HG02759 (cell line): ENCODE measurements at regions not wholly inside any gene's neighbourhood (a gene's known extent, or its start where the extent isn't known, plus 50 kb on each side); places are given as distances from the start of the nearest gene placed in this dataset.

Source experiments
- ATAC-seq: cut with Tn5 transposase; IDR thresholded peaks from one replicate; pipeline ENCODE4 v1.9.1; 2021; ENCODE audit warnings: mild to moderate bottlenecking, moderate library complexity; ENCODE audit not compliant: unreplicated experiment

DNA sequence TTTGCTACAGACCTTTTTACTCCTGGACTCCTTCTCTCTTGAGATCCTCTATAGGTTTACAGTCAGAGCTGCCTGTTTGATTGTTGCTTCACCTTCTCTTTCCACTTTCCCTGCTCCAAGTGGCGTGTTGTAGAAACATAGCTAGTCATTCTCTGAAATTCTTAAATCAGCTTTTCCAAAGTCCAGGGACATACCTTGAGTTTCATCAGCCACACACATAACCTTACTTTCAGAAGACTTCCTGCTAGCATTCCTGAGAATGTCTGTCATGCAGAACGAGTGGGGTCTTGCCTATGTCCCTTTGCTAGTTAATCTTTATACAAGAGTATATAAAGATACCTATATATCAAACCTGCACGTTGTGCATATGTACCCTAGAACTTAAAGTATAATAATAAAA lies 230.3 kb upstream of the ZNF462 start:
- ATAC-seq = no peak

DNA sequence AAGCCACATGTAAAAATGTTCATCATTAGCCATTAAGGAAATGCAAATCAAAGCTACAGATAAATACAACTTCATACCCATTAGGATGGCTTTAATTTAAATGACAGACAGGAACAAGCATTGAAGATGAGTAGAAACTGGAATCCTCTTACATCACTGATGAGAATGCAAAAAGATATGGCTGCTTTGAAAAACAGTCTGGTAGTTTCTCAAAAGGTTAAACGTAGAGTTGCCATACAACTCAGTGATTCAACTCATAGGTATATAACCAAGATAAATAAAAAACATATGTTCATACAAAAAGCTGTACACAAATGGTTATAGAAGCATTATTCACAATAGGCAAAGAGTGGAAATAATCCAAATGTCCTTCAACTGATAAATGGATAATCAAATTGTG lies 228.8 kb upstream of the ZNF462 start:
- ATAC-seq = no peak

- no peak for ATAC-seq
Measured at GRCh38 chr9:106634641-106635040, 228.3 kb upstream of the ZNF462 start.

- ATAC-seq = no peak
Measured at GRCh38 chr9:106637486-106637885, 225.5 kb upstream of the ZNF462 start.

GRCh38 chr9:106639873-106640568 lies 222.9 kb upstream of the ZNF462 start:
- no peak for ATAC-seq

DNA sequence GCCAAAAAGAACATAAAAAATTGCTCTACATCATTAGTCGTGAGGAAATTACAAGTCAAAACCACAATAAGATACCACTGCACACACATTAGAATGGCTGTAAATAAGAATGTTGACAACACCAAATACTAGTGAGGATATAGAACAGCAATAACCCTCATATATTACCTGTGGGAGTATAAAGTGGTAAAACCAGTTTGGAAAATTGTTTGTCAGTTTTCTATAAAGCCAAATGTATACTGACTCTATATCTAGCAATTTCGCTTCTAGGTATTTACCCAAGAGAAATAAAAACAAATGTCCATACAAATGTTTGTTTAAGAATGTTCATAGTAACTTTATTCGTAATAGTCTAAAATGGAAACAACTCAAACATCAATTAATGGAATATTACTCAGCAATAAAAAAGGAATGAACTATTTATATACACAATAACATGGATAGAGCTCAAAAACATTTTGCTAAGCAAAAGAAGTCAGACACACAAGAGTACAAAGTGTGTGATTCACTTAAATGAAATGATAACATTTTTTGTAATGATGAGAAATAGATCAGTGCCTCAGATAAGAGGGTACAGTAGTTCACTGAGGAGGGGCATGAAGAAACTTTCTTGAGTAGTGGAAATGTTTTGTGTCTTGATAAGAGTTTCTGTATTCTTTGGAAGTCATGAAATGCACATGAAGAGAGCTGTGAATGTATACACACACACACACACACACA lies 219.6 kb upstream of the ZNF462 start:
- no peak for ATAC-seq

DNA sequence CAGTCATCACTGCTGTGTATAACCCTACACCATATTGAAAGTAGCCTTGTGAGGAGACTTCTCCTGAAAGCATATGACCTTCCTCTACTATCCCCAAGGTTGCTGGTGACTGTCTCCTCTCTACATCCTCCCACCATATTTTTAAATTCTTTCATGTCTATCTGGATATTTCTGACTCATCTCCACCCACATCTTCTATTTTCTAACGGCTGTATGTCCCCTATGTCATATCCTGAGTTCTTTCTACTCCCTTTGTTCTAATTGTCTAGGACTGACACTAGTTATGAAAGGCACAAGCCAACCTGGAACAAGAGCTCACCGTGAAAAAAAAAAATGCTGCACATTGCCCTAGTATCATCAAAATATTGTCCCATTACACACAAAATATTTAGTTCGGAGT lies 218.3 kb upstream of the ZNF462 start:
- no peak for ATAC-seq

DNA sequence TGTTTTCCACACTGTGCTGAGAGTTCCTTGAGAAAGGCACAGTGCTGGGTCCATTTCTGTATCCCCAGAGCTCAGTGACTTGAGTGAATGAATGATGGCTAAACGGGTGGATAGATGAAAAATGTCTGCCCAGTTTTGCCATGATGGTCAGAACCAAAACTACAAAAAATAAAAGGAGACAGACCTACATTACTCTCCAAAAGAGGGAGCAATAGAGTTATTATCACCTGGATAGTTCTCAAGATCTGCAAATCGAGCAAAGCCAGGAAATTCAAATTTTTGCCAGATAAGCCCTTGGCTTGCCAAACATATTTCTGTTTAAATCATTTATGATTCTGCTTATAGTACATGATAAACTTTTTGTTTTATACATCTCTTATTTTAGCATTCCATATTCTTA lies 214.2 kb upstream of the ZNF462 start:
- ATAC-seq = no peak

- no peak for ATAC-seq
Measured at GRCh38 chr9:106649664-106650063, 213.3 kb upstream of the ZNF462 start.

DNA sequence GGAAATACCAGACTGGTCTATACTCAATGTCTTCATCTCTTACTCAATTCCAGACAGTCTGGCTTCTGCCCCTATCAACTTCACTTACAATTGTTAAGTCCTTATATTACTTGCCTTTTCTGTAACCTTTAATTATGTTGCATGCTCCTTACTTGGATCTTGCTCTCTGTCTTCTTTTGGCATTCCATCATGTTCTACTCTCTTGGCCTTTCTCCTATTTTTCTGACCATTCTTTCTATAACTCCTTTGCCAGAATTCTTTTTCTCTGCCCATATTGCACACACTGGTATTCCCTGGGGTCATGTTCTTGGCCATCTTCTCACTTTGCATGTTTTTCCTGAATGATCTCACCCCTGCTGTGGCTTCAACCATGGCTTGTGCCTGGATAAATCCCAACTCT lies 209.8 kb upstream of the ZNF462 start:
- no peak for ATAC-seq

DNA sequence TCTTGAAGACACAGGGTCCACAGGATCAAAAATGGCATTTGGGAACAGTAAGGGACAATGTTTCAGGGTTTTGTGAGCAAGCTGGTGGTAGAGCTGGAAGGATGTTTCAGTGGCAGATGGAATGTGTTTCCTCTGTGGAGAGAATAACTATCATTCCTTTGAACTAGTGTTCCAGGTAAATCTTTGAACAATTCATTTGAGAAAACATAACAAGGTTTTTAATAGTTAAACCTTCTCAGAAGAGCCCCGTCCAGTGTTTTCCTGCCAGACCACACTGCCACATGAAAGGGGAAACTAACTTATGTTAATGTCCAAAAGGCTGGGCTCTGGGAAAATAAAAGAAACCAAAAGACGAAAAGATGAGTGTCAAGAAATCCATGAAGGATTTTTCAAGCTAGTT lies 207.0 kb upstream of the ZNF462 start:
- ATAC-seq = no peak

- no peak for ATAC-seq
Measured at GRCh38 chr9:106657926-106658325, 205.0 kb upstream of the ZNF462 start.

GRCh38 chr9:106668534-106668933 lies 194.4 kb upstream of the ZNF462 start:
- ATAC-seq = no peak

- ATAC-seq = no peak
Measured at GRCh38 chr9:106669835-106670234, 193.1 kb upstream of the ZNF462 start.

- no peak for ATAC-seq
Measured at GRCh38 chr9:106670418-106670817, 192.5 kb upstream of the ZNF462 start.

DNA sequence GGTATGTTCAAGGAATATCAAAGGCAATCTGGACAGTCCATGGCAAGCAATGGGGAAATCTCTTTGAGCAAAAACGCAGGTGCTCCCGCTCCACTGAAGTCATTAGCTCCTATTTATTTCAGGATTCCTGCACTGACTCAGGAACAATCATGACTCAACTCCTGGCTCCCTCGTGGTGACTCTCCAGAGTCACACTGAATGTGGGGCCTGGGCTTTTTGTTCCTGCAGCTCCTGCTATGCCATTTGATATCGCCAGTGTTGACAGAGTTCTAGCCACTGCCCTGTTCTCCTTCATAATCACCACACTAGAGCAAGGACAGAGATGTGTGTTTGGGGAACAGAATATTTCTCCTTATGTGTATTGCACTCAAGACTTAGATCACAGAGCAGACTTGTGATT lies 187.2 kb upstream of the ZNF462 start:
- no peak for ATAC-seq

DNA sequence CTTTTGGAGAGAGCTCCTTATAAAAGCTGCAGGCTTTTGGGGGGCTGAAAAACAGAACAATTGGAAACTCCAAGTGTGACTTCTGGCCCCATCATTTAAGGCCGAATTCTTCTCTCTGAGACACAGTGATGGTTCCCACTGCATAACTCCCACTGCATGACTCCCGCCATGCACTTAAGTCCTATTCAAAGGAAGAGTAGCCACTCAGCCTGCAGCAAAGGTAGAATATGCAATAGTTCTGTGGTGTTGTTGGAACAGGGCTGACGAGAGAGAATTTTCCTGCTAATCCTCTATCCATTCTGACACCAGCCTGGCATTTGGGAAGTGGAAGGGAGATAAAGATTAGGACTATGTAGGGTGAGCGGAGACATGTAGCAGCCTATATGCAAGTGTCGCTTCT lies 185.6 kb upstream of the ZNF462 start:
- no peak for ATAC-seq

DNA sequence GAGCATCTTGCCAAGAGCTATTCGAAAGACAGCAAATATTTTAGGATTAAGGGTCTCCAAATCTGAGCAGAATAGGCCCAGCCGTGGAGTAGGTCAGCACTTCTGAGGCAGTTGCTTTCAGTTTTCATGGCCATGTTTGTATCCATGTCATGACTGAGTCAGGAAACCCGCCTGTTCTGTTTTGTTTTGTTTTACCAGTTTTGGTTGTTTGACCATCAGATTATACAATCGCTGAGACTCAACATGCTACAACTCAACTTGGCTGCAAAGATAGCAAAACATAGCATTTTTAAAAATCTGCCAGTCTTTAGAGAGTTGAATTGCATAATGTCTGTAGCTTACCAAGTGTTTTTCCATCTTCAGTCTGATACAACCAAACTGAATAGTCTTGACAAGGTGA lies 185.1 kb upstream of the ZNF462 start:
- ATAC-seq = no peak

GRCh38 chr9:106678273-106678672 lies 184.7 kb upstream of the ZNF462 start:
- no peak for ATAC-seq

- ATAC-seq = no peak
Measured at GRCh38 chr9:106682420-106682819, 180.5 kb upstream of the ZNF462 start.

GRCh38 chr9:106683454-106683853 lies 179.5 kb upstream of the ZNF462 start:
- ATAC-seq = no peak

GRCh38 chr9:106684940-106685695 lies 177.8 kb upstream of the ZNF462 start:
- no peak for ATAC-seq
